KMS-11 (cell line): ENCODE measurements at regions not wholly inside any gene's neighbourhood (a gene's known extent, or its start where the extent isn't known, plus 50 kb on each side); places are given as distances from the start of the nearest gene placed in this dataset.

Experiments
- H2AFZ ChIP-seq: fragments of 200-600 bp; sonication (generic); 2 replicates; pipeline ENCODE4 v1.6.1; 2016; ENCODE audit warnings: antibody characterized with exemption, mixed run types, low read depth
- H3K27ac ChIP-seq: fragments of 200-600 bp; sonication (generic); 2 replicates; pipeline ENCODE4 v1.6.1; 2016; ENCODE audit warnings: mild to moderate bottlenecking, mixed run types
- H3K27me3 ChIP-seq: fragments of 200-600 bp; sonication (generic); 2 replicates; pipeline ENCODE4 v1.6.1; 2017; ENCODE audit warnings: mild to moderate bottlenecking, low read depth, mixed run types, moderate library complexity; ENCODE audit not compliant: insufficient read depth
- H3K36me3 ChIP-seq: fragments of 200-600 bp; sonication (generic); 2 replicates; pipeline ENCODE4 v1.6.1; 2017; ENCODE audit warnings: mild to moderate bottlenecking, mixed run types; ENCODE audit not compliant: insufficient read depth
- H3K4me1 ChIP-seq: fragments of 200-600 bp; sonication (generic); 2 replicates; pipeline ENCODE4 v1.6.1; 2016; ENCODE audit warnings: mild to moderate bottlenecking, low read depth, mixed run types; ENCODE audit not compliant: poor library complexity, severe bottlenecking
- H3K4me2 ChIP-seq: fragments of 200-600 bp; sonication (generic); 2 replicates; pipeline ENCODE4 v1.7.0; 2016; ENCODE audit warnings: mild to moderate bottlenecking, mixed run types
- H3K4me3 ChIP-seq: fragments of 200-600 bp; sonication (generic); IDR thresholded peaks from 2 replicates; pipeline ENCODE4 v1.6.1; 2017; ENCODE audit warnings: low read depth, low read length, mixed read lengths; ENCODE audit not compliant: insufficient read depth
- H3K79me2 ChIP-seq: fragments of 200-600 bp; sonication (generic); 2 replicates; pipeline ENCODE4 v1.6.1; 2016; ENCODE audit warnings: low read depth, mixed run types; ENCODE audit not compliant: insufficient read depth
- H3K9ac ChIP-seq: fragments of 200-600 bp; sonication (generic); 2 replicates; pipeline ENCODE4 v1.6.1; 2016; ENCODE audit warnings: mild to moderate bottlenecking, mixed run types
- H4K20me1 ChIP-seq: fragments of 200-600 bp; sonication (generic); 2 replicates; pipeline ENCODE4 v1.6.1; 2016; ENCODE audit warnings: mild to moderate bottlenecking, mixed run types; ENCODE audit not compliant: insufficient read depth
- CTCF ChIP-seq: fragments of 200-600 bp; sonication (generic); conservative IDR thresholded peaks from 2 replicates; pipeline ENCODE4 v1.6.1; 2017; ENCODE audit warnings: low read depth, mild to moderate bottlenecking, antibody characterized with exemption, low read length, moderate library complexity, mixed read lengths

- Histone ChIP-seq H3K79me2 (no peaks in the 10 kb centered on the region), H3K27ac (no peak overlapping the region), H4K20me1 (no peaks in the 10 kb centered on the region), H3K9ac (no peak overlapping the region), H3K4me1 (no peaks in the 10 kb centered on the region), H3K36me3 (no peaks in the 10 kb centered on the region), H2AFZ (no peak overlapping the region), H3K27me3 (no peaks in the 10 kb centered on the region), H3K4me3 (no peak overlapping the region), H3K4me2 (no peak overlapping the region)
- TF ChIP-seq CTCF = no peak
These were observed 223.9 kb upstream of the GGTLC1 start for GRCh38 chr20:24212494-24212893.

GRCh38 chr20:24211972-24212371, 223.4 kb upstream of the GGTLC1 start:
- Histone ChIP-seq H3K9ac (no peak overlapping the region), H3K79me2 (no peaks in the 10 kb centered on the region), H3K27ac (no peak overlapping the region), H3K36me3 (no peaks in the 10 kb centered on the region), H3K4me2 (no peak overlapping the region), H2AFZ (no peak overlapping the region), H3K27me3 (no peaks in the 10 kb centered on the region), H3K4me1 (no peaks in the 10 kb centered on the region), H4K20me1 (no peaks in the 10 kb centered on the region), H3K4me3 (no peak overlapping the region)
- TF ChIP-seq CTCF = no peak

GRCh38 chr20:24210356-24210755, 221.8 kb upstream of the GGTLC1 start:
- Histone ChIP-seq H3K79me2 (no peaks in the 10 kb centered on the region), H3K27me3 (no peaks in the 10 kb centered on the region), H4K20me1 (no peaks in the 10 kb centered on the region), H3K9ac (no peak overlapping the region), H3K4me3 (no peak overlapping the region), H2AFZ (no peak overlapping the region), H3K36me3 (no peaks in the 10 kb centered on the region), H3K27ac (no peak overlapping the region), H3K4me2 (no peak overlapping the region), H3K4me1 (no peaks in the 10 kb centered on the region)
- TF ChIP-seq CTCF = no peak

- H3K9ac ChIP-seq = no peak overlapping the region
- no peaks in the 10 kb centered on the region for H3K79me2 ChIP-seq
- no peak overlapping the region for H2AFZ ChIP-seq
- H3K4me3 ChIP-seq = no peak overlapping the region
- no peaks in the 10 kb centered on the region for H3K36me3 ChIP-seq
- no peaks in the 10 kb centered on the region for H4K20me1 ChIP-seq
- TF ChIP-seq CTCF = no peak
- H3K27me3 ChIP-seq = no peaks in the 10 kb centered on the region
- H3K27ac ChIP-seq = no peak overlapping the region
- no peak overlapping the region for H3K4me2 ChIP-seq
- H3K4me1 ChIP-seq = no peaks in the 10 kb centered on the region
These were observed 220.1 kb upstream of the GGTLC1 start for GRCh38 chr20:24208652-24209051.
